ENCODE measurements at regions not wholly inside any gene's neighbourhood (a gene's known extent, or its start where the extent isn't known, plus 50 kb on each side); places are given as distances from the start of the nearest gene placed in this dataset.

GRCh38 chr14:71658261-71658860 is 273.9 kb upstream of the RGS6 start:
- TF ChIP-seq POLR2A (IDR thresholded peaks at IDR 0.05; ENCODE audit: low read length) (no peak), GATA1 (IDR thresholded peaks at IDR 0.05; ENCODE audit: low read depth, low read length) (no peak)

Measured in erythroblast (primary cell).